ENCODE measurements at regions not wholly inside any gene's neighbourhood (a gene's known extent, or its start where the extent isn't known, plus 50 kb on each side); places are given as distances from the start of the nearest gene placed in this dataset.
"Not testable (repeated sequence)": the region's sequence is repeated elsewhere in the genome, so short reads cannot be mapped to it uniquely, and the experiment has no call there.

GRCh38 chr15:45812200-45812599 is 177.4 kb downstream of the SQOR start:
- FAIRE-seq = no peak

DNA sequence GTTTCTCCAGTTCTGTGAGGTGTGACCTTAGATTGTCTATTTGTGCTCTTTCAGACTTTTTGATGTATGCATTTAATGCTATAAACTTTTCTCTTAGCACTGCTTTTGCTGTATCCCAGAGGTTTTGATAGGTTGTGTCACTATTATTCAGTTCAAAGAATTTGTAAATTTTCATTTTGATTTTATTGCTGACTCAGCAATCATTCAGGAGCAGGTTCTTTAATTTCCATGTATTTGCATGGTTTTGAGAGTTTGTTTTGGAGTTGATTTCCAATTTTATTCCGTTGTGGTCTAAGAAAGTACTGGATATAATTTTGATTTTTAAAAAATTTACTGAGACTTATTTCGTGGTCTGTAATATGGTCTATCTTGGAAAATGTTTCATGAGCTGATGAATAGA is 182.7 kb downstream of the SQOR start:
- not testable (repeated sequence) for FAIRE-seq

- no peak for FAIRE-seq
These were observed 186.6 kb downstream of the SQOR start for GRCh38 chr15:45821390-45821789.

GRCh38 chr15:45822968-45823367 is 188.1 kb downstream of the SQOR start:
- FAIRE-seq = not testable (repeated sequence)

DNA sequence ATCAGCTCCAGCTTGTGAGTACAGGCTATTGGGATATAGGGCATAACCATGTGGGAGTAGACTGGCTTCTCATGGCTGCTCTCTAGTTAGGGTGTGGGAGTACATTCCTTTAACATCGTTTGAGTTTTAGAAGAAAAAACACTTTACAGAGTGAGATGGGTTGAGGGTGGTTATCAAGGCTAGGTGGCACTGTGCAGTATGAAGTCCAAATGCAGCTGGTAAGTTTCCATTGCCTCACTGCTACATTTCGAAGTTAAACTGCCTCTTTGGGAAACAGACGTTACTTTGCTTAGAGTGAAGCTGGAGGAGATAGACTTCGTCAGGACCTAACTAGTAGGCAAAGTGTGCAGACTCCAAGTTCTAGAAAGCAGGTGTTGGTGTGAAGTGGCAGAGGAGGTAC is 192.4 kb downstream of the SQOR start:
- FAIRE-seq = no peak

- no peak for FAIRE-seq
These were observed 192.9 kb downstream of the SQOR start for GRCh38 chr15:45827766-45828165.

DNA sequence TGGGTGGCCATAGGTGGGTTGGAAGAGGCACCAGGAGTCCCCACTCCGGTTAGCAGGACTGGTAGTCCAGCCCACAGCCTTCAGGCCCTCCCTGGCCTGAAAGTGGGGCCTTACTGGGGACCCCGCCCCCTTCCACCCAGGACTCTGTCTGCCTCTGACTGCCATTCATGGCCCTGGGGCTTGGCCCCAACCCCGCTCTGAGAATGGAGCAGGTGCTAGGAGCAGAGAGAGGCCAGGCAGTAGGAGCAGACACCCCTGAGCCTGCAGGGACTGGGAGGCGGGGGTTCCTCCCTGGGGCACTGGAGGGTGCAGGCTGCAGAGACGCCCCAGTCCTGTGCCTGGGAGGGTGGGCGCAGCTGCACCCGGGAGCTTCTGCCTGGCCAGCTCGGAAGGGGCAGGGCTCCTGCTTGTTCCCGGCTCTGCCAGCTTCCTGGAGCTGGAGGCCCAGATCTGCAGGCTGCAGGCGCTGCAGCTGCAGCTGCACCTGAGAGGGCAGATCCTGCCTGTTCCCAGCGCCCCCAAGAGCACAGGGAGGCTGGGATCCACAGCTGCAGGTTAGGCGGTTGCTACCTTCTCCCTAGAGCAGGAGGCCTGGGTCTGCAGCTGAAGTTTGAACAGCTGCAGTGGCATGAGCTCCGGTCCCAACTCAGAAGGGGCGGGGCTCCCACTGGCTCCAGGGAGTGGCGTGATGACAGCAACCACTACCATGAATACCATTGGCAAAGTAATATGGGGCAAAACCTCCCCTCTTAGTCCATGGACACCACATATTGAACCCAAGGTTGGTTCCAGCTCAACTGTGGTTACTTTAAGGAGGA is 194.7 kb downstream of the SQOR start:
- no peak for FAIRE-seq

GRCh38 chr15:45831787-45832186 is 197.0 kb downstream of the SQOR start:
- no peak for FAIRE-seq

DNA sequence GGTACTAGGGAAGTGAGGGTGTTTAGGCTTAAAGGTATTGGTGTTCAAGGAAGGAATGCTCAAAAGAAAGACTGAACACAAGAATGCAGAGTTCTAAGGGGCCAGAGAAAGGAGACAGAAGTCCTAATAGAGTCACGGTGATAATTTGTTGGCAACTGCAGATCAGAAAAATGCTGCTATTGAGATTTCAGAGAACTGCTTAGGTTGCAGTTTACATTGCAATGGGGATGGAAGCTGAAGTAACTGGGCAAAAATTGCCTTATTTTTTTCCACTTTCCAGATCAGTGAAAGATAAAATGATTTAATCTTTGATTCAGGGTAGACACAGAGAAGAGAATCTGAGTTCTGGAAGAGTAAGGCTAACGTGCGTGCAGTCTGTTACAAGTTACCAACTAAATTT is 199.8 kb downstream of the SQOR start:
- FAIRE-seq = no peak

GRCh38 chr15:45842151-45842550 is 207.3 kb downstream of the SQOR start:
- no peak for FAIRE-seq

GRCh38 chr15:45847645-45848044 is 212.8 kb downstream of the SQOR start:
- no peak for FAIRE-seq

GRCh38 chr15:45849136-45849535 is 214.3 kb downstream of the SQOR start:
- FAIRE-seq = no peak

DNA sequence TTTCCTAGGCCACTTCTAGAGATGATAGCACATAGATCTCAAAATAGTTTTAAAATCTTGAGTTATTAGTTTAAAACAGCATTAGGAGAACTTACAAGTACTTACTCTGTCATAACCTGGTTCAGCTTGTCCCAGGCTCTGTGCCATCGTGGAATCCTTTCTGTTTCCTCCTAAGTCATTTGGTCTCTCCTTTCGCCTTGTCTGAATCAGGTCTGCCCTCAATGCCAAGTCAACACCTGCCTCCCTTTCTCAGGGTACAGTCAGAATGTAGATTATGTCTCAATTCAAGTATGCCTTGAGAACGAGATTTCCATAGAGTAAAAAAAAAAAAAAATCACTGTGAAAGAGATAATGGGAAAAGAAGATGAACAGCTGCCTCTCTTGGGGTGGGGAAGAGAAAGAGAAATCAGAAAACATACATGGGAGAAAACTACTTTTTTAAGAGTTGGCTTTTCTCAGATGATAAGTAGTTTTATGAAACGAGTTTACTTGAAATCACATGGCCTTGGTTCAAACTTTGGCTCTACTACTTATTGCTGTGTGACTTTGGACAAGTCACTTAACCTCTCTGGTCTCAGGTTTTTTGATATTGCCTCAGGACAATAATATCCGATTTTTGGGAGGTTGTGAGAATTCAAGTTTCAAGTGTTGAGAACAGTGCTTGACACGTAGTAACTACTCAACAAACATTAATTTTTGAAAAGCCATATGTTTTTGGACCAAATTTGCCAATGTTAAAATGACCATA is 219.8 kb downstream of the SQOR start:
- FAIRE-seq = no peak

GRCh38 chr15:45855210-45855906 is 220.5 kb downstream of the SQOR start:
- FAIRE-seq = no peak

GRCh38 chr15:45855907-45856579 is 221.2 kb downstream of the SQOR start:
- no peak for FAIRE-seq

DNA sequence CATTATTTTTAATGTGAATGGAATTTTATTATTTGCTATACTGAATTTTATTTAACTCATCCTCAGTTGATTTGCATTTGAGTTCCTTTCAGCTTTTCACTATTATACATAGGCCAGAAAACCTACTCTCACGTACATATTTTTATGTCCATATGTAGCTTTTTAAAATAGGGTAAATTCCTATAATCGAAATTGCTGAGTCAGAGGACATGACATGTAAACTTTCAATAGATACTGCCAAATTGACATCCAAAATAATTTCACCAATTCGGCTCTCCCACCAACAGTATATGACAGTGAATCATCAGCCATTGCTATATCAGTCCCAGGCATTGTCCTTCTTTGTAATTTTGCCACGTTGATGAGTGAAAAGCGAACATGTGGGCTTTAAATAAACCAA is 222.5 kb downstream of the SQOR start:
- FAIRE-seq = no peak

GRCh38 chr15:45858491-45858890 is 223.7 kb downstream of the SQOR start:
- FAIRE-seq = no peak

DNA sequence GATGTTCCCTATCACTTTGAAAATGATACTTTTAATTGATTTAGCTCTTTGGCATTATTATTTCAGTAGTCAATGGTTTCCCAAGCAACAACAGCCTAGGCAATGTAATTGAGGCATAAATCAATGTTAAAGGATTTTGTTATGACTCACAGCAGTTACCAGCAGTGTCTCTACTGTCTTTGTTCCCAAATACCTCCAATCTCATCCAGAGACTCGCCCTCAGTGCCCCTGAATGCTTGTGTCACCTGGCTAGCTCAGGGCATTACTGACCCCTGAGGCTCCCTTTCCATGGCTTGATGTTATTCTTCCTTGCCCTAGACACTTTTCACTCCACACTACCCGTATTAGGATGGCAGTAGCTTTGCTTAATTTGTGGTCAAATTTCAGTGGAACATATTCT is 227.2 kb downstream of the SQOR start:
- FAIRE-seq = no peak

DNA sequence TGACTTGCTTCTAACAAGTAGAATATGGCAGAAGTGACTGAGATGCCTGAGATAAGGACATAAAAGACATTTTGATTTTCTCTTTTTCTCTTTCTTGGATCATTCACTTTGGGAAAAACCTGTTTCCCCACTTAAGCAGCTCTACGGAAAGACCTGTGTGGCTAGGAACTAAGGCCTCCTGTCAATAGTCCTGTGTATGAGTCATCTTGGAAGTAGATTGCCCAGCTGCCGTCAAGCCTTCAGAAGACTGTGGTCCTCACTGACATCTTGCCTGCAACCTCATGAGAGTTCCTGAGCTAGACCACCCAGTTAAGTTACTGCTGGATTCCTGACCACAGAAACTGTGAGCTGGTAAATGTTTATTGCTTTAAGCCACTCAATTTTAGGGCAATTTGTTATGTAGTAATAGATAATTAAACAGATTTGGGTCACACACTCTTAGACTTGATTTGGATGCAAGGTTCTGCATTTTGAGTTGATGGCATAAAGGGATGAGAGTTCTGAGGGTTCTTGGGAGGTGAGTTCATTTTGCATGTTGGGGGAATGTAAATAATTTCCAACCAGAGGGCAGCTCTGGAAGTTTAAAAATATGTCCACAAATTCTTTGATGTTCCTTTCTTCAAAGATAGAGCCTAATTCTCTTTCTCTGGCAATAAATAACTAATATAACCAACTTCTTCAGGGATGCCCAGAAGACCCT is 229.2 kb downstream of the SQOR start:
- FAIRE-seq = no peak

GRCh38 chr15:45866616-45867015 is 231.8 kb downstream of the SQOR start:
- no peak for FAIRE-seq

GRCh38 chr15:45867281-45867680 is 232.5 kb downstream of the SQOR start:
- no peak for FAIRE-seq

GRCh38 chr15:45868109-45868691 is 233.4 kb downstream of the SQOR start:
- no peak for FAIRE-seq

All from A204.1 (cell line).